ENCODE measurements at regions not wholly inside any gene's neighbourhood (a gene's known extent, or its start where the extent isn't known, plus 50 kb on each side); places are given as distances from the start of the nearest gene placed in this dataset.

DNA sequence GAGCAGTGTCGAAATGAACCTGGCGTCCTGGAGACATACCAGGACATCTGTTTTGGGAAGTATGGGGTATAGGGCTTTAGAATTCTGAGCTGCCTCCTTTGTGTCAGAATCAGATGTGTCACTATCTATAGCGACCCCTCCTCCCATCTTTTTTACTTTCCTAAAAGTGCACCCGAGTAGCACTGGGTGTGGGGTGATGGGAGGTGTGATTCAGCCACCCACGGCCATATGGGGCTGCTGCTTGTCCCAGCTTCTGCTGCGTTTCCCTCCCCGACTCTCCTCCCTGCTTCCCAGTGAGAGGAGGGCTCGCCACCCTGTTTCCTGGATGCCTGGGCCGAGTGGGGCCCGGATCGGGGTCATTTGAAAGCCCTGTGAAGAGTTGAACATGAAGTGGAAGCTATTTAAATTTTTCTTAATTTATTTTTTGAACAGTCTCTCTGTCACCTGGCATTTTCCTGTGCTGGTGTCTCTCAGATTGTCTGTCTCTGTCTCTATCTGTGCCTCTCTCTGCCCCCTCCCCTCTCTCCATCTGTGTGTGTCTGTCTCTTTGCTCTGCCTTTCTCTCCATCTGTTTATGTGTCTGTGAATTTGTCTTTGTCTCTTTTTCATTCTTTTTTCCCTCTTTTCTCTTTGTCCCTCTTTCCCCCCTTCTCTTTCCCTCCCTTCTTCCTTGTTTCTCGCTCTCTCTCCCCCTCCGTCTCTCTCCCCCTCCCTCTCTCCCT, 638.8 kb upstream of the EEF2KMT start:
- Histone ChIP-seq H3K27ac (ENCODE audit: extremely low read depth, low read depth, low read length) (no peak overlapping the region), H3K9me3 (ENCODE audit: control insufficient read depth, insufficient read depth, low read depth, low read length) (no peaks in the 10 kb centered on the region), H3K4me3 (ENCODE audit: low read depth, low read length) (no peak overlapping the region), H3K36me3 (ENCODE audit: control insufficient read depth in 2 of 2, insufficient read depth in 1 of 2, low read length in 2 of 2) (no peaks in the 10 kb centered on the region), H3K4me1 (ENCODE audit: control insufficient read depth, insufficient read depth, low read length) (no peaks in the 10 kb centered on the region)
- ChIA-PET CTCF (no interaction called here), POLR2A (no interaction called here)
- TF ChIP-seq, protein P1, sequence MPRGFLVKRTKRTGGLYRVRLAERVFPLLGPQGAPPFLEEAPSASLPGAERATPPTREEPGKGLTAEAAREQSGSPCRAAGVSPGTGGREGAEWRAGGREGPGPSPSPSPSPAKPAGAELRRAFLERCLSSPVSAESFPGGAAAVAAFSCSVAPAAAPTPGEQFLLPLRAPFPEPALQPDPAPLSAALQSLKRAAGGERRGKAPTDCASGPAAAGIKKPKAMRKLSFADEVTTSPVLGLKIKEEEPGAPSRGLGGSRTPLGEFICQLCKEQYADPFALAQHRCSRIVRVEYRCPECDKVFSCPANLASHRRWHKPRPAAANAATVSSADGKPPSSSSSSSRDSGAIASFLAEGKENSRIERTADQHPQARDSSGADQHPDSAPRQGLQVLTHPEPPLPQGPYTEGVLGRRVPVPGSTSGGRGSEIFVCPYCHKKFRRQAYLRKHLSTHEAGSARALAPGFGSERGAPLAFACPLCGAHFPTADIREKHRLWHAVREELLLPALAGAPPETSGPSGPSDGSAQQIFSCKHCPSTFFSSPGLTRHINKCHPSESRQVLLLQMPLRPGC (tag by site-specific recombination; IDR thresholded peaks at IDR 0.05): no peak
- no peak for TF ChIP-seq KLF7 (tag by site-specific recombination; IDR thresholded peaks at IDR 0.05; ENCODE audit: borderline replicate concordance)
- no peak for TF ChIP-seq ZNF521 (tag by site-specific recombination; IDR thresholded peaks at IDR 0.05)
- TF ChIP-seq, protein P2, sequence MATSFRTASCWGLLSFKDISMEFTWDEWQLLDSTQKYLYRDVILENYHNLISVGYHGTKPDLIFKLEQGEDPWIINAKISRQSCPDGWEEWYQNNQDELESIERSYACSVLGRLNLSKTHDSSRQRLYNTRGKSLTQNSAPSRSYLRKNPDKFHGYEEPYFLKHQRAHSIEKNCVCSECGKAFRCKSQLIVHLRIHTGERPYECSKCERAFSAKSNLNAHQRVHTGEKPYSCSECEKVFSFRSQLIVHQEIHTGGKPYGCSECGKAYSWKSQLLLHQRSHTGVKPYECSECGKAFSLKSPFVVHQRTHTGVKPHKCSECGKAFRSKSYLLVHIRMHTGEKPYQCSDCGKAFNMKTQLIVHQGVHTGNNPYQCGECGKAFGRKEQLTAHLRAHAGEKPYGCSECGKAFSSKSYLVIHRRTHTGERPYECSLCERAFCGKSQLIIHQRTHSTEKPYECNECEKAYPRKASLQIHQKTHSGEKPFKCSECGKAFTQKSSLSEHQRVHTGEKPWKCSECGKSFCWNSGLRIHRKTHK (tag by site-specific recombination; IDR thresholded peaks at IDR 0.05): no peak
- TF ChIP-seq, protein P3, sequence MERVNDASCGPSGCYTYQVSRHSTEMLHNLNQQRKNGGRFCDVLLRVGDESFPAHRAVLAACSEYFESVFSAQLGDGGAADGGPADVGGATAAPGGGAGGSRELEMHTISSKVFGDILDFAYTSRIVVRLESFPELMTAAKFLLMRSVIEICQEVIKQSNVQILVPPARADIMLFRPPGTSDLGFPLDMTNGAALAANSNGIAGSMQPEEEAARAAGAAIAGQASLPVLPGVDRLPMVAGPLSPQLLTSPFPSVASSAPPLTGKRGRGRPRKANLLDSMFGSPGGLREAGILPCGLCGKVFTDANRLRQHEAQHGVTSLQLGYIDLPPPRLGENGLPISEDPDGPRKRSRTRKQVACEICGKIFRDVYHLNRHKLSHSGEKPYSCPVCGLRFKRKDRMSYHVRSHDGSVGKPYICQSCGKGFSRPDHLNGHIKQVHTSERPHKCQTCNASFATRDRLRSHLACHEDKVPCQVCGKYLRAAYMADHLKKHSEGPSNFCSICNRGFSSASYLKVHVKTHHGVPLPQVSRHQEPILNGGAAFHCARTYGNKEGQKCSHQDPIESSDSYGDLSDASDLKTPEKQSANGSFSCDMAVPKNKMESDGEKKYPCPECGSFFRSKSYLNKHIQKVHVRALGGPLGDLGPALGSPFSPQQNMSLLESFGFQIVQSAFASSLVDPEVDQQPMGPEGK (tag by site-specific recombination; IDR thresholded peaks at IDR 0.05): no peak
- no peak for TF ChIP-seq SCRT1 (tag by site-specific recombination; IDR thresholded peaks at IDR 0.05; ENCODE audit: borderline replicate concordance)
- no peak for TF ChIP-seq GLI2 (tag by site-specific recombination; IDR thresholded peaks at IDR 0.05; ENCODE audit: borderline replicate concordance, low read depth)
- no peak for TF ChIP-seq KLF1 (tag by site-specific recombination; IDR thresholded peaks at IDR 0.05)
- no peak for TF ChIP-seq SCRT2 (tag by site-specific recombination; IDR thresholded peaks at IDR 0.05)
- no peak for TF ChIP-seq ZNF140 (tag by site-specific recombination; IDR thresholded peaks at IDR 0.05)
- no peak for TF ChIP-seq ZNF138 (tag by site-specific recombination; IDR thresholded peaks at IDR 0.05; ENCODE audit: borderline replicate concordance)

DNA sequence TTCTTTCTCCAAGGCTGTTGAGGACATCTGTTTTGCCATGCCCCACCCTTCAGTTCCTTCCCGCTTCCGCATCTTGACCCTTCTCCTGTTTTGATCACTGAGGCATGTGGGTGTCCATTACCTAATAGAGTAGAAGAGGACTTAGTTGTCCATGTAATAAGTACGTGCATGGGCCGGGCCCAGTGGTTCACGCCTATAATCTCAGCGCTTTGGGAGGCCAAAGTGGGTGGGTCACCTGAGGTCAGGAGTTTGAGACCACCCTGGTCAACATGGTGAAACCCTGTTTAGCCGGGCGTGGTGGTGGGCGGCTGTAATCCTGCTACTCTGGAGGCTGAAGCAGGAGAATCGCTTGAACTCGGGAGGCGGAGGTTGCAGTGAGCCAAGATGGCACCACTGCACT, 637.8 kb upstream of the EEF2KMT start:
- ChIA-PET POLR2A (no interaction called here), CTCF (no interaction called here)
- H3K4me3 ChIP-seq (ENCODE audit: low read depth, low read length): no peak overlapping the region
- TF ChIP-seq ZNF23 (tag by site-specific recombination; IDR thresholded peaks at IDR 0.05; ENCODE audit: borderline replicate concordance): no peak
- no peak for TF ChIP-seq ZNF239 (tag by site-specific recombination; IDR thresholded peaks at IDR 0.05)
- TF ChIP-seq TRIM28 (IDR thresholded peaks at IDR 0.05; ENCODE audit: borderline replicate concordance, low read length): no peak
- TF ChIP-seq ZNF623 (tag by site-specific recombination; IDR thresholded peaks at IDR 0.05): no peak
- no peak for TF ChIP-seq ZNF830 (tag by site-specific recombination; IDR thresholded peaks at IDR 0.05; ENCODE audit: low read depth)
- no peak for TF ChIP-seq GLIS2 (tag by site-specific recombination; IDR thresholded peaks at IDR 0.05)
- TF ChIP-seq ZNF549 (tag by site-specific recombination; IDR thresholded peaks at IDR 0.05): no peak
- no peak for TF ChIP-seq ZNF24 (tag by site-specific recombination; IDR thresholded peaks at IDR 0.05)
- TF ChIP-seq, protein P4, sequence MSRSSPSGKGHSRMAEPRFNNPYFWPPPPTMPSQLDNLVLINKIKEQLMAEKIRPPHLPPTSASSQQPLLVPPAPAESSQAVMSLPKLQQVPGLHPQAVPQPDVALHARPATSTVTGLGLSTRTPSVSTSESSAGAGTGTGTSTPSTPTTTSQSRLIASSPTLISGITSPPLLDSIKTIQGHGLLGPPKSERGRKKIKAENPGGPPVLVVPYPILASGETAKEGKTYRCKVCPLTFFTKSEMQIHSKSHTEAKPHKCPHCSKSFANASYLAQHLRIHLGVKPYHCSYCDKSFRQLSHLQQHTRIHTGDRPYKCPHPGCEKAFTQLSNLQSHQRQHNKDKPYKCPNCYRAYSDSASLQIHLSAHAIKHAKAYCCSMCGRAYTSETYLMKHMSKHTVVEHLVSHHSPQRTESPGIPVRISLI (tag by site-specific recombination; IDR thresholded peaks at IDR 0.05): no peak
- TF ChIP-seq ZFHX2 (tag by site-specific recombination; conservative IDR thresholded peaks at IDR 0.05): no peak
- no peak for TF ChIP-seq ZNF433 (tag by site-specific recombination; IDR thresholded peaks at IDR 0.05; ENCODE audit: low read depth)
- TF ChIP-seq ZNF521 (tag by site-specific recombination; IDR thresholded peaks at IDR 0.05): no peak
- no peak for TF ChIP-seq ZNF112 (tag by site-specific recombination; IDR thresholded peaks at IDR 0.05)
- no peak for TF ChIP-seq ZXDB (tag by site-specific recombination; IDR thresholded peaks at IDR 0.05)
- TF ChIP-seq KLF16 (tag by site-specific recombination; IDR thresholded peaks at IDR 0.05): no peak
- TF ChIP-seq ZNF664 (tag by site-specific recombination; IDR thresholded peaks at IDR 0.05): no peak
- no peaks in the 10 kb centered on the region for H3K9me3 ChIP-seq (ENCODE audit: control insufficient read depth, insufficient read depth, low read depth, low read length)
- H3K36me3 ChIP-seq (ENCODE audit: control insufficient read depth in 2 of 2, insufficient read depth in 1 of 2, low read length in 2 of 2): no peaks in the 10 kb centered on the region
- no peak overlapping the region for H3K27ac ChIP-seq (ENCODE audit: extremely low read depth, low read depth, low read length)
- H3K4me1 ChIP-seq (ENCODE audit: control insufficient read depth, insufficient read depth, low read length): no peaks in the 10 kb centered on the region

All from HEK293 (cell line).